ENCODE measurements at regions not wholly inside any gene's neighbourhood (a gene's known extent, or its start where the extent isn't known, plus 50 kb on each side); places are given as distances from the start of the nearest gene placed in this dataset.

DNA sequence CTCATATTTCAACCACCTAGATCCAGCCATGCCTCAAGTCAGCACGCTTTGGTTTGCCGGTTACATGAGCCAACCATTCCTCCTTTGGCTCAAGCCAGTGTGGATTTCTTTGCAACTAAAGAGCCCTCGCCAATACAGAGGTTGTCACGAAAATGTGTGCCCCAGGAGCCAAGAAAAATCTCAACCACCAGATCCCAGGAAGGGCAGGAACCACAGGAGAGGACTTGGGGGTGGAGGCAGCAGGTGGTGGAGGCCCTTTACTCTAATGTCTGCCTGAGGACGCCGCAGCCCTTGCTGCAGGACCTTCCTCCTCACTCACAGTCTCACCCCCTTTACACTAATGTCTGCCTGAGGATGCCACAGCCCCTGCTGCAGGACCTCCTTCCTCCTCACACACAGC lies 144.8 kb upstream of the PHACTR3 start:
- FAIRE-seq (no peak), DNase-seq (ENCODE audit: low read depth) (no peak)
- H3K4me3 ChIP-seq (ENCODE audit: low read depth, low read length) = no peak overlapping the region
- H3K27me3 ChIP-seq (ENCODE audit: control insufficient read depth, insufficient read depth, low read length) = no peaks in the 10 kb centered on the region
- H3K36me3 ChIP-seq (ENCODE audit: control insufficient read depth, insufficient read depth, low read length) = no peaks in the 10 kb centered on the region
- TF ChIP-seq, protein P1, sequence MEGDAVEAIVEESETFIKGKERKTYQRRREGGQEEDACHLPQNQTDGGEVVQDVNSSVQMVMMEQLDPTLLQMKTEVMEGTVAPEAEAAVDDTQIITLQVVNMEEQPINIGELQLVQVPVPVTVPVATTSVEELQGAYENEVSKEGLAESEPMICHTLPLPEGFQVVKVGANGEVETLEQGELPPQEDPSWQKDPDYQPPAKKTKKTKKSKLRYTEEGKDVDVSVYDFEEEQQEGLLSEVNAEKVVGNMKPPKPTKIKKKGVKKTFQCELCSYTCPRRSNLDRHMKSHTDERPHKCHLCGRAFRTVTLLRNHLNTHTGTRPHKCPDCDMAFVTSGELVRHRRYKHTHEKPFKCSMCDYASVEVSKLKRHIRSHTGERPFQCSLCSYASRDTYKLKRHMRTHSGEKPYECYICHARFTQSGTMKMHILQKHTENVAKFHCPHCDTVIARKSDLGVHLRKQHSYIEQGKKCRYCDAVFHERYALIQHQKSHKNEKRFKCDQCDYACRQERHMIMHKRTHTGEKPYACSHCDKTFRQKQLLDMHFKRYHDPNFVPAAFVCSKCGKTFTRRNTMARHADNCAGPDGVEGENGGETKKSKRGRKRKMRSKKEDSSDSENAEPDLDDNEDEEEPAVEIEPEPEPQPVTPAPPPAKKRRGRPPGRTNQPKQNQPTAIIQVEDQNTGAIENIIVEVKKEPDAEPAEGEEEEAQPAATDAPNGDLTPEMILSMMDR (IDR thresholded peaks at IDR 0.05; ENCODE audit: insufficient read depth, low read length, severe bottlenecking) = no peak

DNA sequence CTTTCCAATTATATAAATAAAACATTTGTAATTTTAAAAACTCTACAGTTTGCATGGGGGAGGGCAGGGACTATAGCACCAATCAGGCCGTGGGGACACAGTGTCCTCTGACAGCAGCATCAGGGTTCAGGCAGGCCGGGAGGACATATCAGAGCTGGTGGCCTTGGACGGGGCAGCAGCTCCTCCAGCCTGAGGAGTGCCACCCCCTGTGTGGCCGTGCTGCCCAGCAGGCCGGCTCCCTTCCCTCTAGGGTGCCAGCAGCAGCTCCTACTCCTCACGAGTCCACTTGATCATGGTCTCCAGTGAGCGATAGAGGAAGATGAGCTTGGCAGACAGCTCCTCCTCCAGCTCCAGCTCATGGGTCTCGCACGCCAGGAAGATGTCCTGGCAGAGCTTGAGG lies 144.0 kb upstream of the PHACTR3 start:
- no peak for FAIRE-seq
- H3K27me3 ChIP-seq (ENCODE audit: control insufficient read depth, insufficient read depth, low read length) = no peaks in the 10 kb centered on the region

DNA sequence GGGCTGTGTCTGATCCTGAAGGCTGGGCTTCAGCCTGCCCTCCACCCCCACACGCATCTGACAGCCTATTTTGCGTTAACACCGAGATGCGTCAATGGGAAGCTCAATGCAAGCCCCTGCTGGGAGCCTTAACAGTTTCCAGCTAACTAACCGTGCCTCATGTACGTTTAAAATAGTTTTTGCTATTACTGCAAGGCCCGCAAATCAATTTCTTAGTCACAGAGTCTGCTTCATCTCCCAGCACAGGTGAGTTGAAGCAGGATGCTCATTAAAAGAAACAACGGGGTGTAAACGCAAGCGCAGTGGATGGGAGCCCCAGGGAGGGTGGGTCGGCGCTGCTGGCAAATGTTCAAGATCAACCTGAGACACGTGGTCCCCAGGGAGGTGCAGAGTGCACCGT lies 142.8 kb upstream of the PHACTR3 start:
- DNase-seq (ENCODE audit: low read depth) = no peak
- Histone ChIP-seq H3K4me3 (ENCODE audit: low read depth, low read length) (no peak overlapping the region), H3K27me3 (ENCODE audit: control insufficient read depth, insufficient read depth, low read length) (no peaks in the 10 kb centered on the region), H3K36me3 (ENCODE audit: control insufficient read depth, insufficient read depth, low read length) (no peaks in the 10 kb centered on the region)
- FAIRE-seq = no peak
- TF ChIP-seq, protein P1 (IDR thresholded peaks at IDR 0.05; ENCODE audit: insufficient read depth, low read length, severe bottlenecking) = no peak

More for the DNA sequence above, 144.0 kb upstream of the PHACTR3 start:
- Histone ChIP-seq H3K36me3 (ENCODE audit: control insufficient read depth, insufficient read depth, low read length) (no peaks in the 10 kb centered on the region), H3K4me3 (ENCODE audit: low read depth, low read length) (no peak overlapping the region)
- TF ChIP-seq, protein P1 (IDR thresholded peaks at IDR 0.05; ENCODE audit: insufficient read depth, low read length, severe bottlenecking) = no peak
- no peak for DNase-seq (ENCODE audit: low read depth)

DNA sequence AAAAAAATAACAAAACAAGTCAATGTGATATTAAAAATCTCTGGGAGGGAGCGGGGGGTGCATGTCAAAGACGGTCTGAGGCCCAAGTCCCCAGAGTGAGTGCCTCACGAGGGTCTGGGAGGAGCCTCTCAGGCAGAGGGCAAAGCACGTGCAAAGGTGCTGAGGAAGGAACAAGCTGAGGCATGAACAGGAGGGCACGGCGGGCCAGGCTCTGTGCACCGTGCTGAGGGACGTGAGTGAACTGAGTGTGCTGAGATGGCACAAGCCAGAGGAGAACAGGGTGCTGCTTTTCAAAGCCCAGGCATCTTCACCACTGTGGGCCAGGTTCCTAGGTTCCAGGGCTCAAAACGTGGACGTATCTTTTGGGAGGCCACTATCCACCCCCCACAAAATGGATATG lies 142.1 kb upstream of the PHACTR3 start:
- no peak for DNase-seq (ENCODE audit: low read depth)
- FAIRE-seq = no peak
- Histone ChIP-seq H3K36me3 (ENCODE audit: control insufficient read depth, insufficient read depth, low read length) (no peaks in the 10 kb centered on the region), H3K27me3 (ENCODE audit: control insufficient read depth, insufficient read depth, low read length) (no peaks in the 10 kb centered on the region), H3K4me3 (ENCODE audit: low read depth, low read length) (no peak overlapping the region)
- TF ChIP-seq, protein P1 (IDR thresholded peaks at IDR 0.05; ENCODE audit: insufficient read depth, low read length, severe bottlenecking) = no peak

DNA sequence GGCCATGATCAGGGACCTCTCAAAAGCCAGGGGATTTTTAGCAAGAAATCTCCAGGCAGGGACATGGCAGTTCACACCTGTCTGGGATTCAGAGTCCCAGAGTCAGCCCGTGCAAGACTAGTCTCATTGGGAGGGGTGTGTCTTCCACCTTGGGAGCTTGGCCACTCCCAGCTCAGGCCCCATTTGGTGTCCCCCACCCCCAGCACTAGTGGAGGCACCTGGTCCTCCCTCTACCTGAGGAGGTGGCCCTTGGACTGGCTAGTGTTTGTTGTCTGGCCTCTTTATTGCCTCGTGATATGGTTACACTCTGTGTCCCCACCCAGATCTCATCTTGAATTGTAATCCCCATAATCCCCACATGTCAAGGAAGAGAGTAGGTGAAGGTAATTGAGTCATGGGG lies 140.8 kb upstream of the PHACTR3 start:
- DNase-seq (ENCODE audit: low read depth) (no peak), FAIRE-seq (no peak)
- no peaks in the 10 kb centered on the region for H3K36me3 ChIP-seq (ENCODE audit: control insufficient read depth, insufficient read depth, low read length)
- TF ChIP-seq, protein P1 (IDR thresholded peaks at IDR 0.05; ENCODE audit: insufficient read depth, low read length, severe bottlenecking) = no peak
- H3K27me3 ChIP-seq (ENCODE audit: control insufficient read depth, insufficient read depth, low read length) = no peaks in the 10 kb centered on the region
- H3K4me3 ChIP-seq (ENCODE audit: low read depth, low read length) = no peak overlapping the region

DNA sequence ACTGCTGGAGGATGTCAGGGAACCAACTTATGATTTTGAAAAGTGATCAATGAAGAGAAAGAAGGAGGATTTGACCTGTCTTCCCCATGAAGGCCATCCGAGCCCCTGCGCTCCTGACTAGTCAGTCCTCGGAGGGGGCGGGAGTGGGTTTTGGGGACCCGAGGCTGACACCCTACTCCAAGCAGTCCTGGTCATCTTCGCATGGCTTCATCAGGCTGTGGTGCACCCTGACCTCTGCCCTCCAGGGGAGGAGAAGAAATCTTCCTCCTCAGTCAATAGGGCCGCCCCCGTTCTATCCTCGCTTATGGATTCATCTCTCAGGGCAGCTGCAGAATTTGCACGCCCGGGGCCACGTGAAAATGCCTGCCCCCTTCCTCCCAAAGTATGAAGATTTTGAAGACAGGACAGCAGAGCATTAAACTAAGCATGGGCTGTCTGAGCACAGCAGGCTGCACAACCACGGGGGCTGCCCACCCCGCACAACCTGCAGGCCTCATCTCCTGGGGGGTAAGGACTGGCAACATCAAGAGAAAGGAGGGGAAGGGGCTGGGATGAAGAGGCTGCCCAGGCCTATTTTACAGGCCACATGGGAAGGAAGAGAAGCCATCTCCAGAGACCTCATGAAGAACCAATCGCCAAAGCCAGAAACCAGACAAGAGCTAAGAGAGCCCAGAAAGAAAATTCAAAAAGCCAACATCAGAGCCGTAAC lies 138.1 kb upstream of the PHACTR3 start:
- no peak overlapping the region for H3K4me3 ChIP-seq (ENCODE audit: low read depth, low read length)
- TF ChIP-seq, protein P1 (IDR thresholded peaks at IDR 0.05; ENCODE audit: insufficient read depth, low read length, severe bottlenecking) = no peak
- H3K27me3 ChIP-seq (ENCODE audit: control insufficient read depth, insufficient read depth, low read length) = no peaks in the 10 kb centered on the region
- H3K36me3 ChIP-seq (ENCODE audit: control insufficient read depth, insufficient read depth, low read length) = no peaks in the 10 kb centered on the region
- FAIRE-seq (no peak), DNase-seq (ENCODE audit: low read depth) (no peak)
